GM18867 (cell line): ENCODE measurements at regions not wholly inside any gene's neighbourhood (a gene's known extent, or its start where the extent isn't known, plus 50 kb on each side); places are given as distances from the start of the nearest gene placed in this dataset.
"Not testable (repeated sequence)": the region's sequence is repeated elsewhere in the genome, so short reads cannot be mapped to it uniquely, and the experiment has no call there.

ENCODE experiments used
- ATAC-seq: cut with Tn5 transposase; IDR thresholded peaks from one replicate; pipeline ENCODE4 v1.9.1; 2021; ENCODE audit warnings: mild to moderate bottlenecking, moderate library complexity; ENCODE audit not compliant: unreplicated experiment

DNA sequence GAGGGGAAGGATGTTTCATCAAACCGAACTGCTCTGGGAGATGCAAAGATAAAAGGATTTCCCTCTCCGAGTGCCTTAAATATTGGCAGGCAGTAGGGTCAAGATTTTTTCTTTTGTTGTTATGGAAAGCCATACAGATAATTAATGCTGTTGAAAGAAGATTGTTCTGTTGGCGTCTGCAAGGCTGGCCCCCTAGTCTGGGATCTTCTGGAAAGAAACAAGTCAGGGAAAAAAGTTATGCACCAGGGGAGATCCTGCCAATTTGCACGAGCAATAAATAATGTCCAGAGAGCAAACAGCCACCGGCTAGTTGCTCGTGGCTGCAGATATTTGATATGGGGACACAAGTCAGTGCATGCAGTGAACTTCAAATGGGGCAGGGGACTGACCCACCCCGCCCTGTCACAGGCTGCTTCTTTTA is 202.1 kb upstream of the MYL2 start:
- no peak for ATAC-seq

DNA sequence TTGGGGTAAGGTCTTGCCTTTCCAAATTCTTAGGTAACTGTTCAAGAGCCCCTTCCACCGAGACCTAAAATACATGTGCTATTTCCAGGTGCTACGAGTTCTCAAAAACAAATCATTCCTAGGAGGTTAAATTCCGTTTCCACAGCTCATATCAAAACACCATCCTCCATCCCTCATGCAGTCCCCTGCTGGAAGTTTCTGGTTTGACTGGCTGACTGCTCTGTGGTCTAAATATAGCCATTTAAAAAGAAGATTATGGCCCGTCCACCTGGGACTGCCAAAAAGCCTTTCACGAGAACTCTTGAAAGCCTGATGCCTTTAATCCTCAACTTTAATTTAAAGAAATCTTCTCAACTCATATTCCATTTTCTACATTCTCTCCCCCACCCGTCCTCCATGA is 201.5 kb upstream of the MYL2 start:
- ATAC-seq, result no peak

DNA sequence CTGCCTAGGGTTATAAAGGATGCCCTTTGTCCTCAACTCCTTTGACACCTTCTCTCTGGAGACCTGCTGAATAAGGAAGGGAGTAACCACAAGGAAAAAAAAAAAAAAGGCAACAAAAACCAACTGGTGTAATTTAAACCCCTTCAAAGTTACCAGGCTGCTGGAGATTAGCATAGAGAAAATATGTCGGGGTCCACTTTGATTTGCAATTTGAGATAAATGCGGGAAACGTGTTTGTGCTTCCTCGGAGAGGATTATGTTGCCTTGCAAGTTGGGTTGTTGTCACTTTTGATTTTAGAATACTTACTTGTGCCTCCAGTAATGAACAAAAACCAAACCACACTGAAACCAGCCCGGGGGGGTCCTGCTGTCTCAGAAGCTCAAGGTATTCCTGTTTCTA is 200.2 kb upstream of the MYL2 start:
- no peak for ATAC-seq

DNA sequence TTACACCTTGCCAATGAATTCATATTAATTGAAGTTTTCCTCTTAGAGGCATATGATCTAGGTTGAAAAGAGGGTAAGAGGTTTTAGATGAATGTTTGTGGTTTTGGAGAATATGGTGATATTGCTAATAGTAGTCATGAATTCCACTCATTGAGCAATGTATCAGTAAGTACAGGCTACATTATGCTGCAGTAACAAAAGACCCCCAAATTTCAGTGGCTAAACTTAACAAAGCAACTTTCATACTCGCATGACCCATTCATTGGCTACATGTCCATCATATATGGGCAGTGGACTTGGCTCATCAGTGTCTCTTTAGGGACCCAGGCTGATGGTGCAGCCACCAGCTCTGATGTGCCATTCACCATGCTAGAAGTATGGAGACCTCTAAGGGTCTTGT is 196.6 kb upstream of the MYL2 start:
- ATAC-seq, result no peak

DNA sequence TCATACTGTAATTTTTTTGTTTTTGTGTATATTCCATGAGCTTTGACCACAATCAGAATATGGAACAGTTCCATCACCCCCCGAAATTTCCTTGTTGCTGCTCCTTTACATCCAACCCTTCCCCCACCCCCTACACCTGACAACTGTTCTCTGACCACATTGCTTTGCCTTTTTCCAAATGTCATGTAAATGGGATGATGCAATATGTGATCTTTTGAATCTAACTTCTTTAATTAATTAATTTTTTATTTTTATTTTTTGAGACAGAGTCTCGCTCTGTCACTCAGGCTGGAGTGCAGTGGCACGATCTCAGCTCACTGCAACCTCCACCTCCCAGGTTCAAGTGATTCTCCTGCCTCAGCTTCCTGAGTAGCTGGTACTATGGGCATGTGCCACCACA is 192.9 kb upstream of the MYL2 start:
- not testable (repeated sequence) for ATAC-seq

DNA sequence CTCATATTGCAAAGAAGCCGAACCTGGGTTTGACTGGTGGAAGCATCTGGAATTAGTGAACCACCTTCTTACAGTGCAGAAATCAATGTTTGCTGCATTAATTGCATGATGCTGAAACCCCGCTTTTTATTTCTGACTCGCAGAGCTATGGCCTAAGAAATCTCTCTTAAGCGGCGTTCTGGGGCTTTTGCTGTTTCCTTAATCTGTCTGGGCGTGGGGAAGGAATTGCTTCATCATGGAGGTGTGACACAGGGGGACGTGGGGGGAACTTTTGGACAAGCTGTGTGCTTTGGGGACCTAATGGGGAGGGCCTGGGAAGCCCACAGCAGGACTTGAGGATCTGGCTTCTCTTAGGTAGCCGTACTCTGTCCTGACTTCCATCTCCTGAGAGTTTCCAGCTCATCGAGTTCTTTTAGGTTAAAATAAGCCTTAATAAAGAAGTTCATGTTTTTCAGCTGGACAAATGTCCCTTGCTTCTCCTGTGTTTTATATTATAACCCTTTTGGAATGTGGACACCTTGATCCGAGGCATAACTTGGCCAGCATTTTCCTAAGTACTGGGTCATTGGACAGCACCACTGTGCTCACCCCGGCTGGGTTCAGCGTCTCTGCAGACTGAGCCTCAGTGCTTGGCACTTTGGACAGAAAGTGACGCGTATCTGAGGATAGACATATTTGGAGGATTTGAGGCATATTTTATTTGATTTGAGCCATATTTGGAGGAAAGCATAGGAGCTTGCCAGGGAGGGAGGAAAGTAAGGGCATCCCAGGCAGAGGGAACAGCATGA is 192.1 kb upstream of the MYL2 start:
- no peak for ATAC-seq

DNA sequence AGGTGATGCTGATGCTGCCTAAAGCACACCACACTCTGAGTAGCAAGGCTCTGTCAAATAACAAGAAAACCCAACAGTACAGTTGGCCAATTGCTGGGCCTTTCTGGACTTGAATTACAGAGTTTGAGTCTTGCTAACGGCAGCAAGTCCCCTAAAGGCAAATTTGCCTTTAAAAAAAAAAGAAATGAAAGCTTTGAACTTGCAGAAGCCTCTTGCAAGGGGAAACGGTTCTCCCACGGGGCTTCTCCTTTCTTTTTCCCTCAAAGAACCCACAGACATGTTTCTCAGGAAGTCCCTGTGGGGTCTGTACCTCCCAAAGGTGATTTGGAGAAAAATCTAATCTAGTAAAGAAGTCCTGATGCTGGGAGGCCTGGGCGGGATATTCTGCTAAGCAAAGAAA is 191.3 kb upstream of the MYL2 start:
- ATAC-seq, result no peak

DNA sequence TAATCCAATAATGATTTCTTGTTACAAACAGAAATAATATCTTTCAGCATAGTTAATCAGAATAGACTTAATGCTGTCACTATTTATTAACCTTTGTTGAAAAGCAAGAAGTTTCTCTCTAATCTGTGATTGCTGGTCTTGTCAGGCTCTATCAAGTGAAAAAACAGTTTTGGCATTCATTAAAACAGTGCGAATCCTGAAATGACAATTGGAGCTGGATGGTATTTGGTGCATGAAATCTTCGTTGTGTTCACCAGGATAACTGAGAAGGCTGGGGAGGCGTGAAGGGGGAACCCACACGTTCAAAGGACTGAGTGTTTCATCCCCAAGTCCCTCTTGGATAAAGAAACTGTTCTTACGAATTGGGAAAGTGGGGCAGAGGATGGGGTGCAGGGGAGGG is 190.2 kb upstream of the MYL2 start:
- ATAC-seq, result no peak

DNA sequence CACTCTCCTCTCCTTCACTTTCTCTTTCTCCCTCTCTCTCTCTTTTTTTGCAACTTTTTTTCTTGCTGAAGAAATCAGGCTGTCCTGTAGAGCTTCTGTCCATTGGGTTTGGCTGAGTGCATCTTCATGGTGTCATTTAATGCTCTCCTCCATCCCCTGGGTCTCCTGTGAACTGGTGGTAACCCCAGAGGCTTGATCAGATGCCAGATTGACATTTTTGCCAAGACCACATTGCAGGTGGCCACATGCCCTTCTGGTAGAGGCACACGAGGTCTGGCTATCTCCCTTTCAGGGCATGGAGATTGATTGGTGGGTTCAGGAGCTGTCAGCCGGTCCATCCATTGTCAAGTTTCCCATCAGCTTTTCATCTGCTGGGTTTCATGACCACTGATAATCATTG is 188.3 kb upstream of the MYL2 start:
- ATAC-seq, result no peak

DNA sequence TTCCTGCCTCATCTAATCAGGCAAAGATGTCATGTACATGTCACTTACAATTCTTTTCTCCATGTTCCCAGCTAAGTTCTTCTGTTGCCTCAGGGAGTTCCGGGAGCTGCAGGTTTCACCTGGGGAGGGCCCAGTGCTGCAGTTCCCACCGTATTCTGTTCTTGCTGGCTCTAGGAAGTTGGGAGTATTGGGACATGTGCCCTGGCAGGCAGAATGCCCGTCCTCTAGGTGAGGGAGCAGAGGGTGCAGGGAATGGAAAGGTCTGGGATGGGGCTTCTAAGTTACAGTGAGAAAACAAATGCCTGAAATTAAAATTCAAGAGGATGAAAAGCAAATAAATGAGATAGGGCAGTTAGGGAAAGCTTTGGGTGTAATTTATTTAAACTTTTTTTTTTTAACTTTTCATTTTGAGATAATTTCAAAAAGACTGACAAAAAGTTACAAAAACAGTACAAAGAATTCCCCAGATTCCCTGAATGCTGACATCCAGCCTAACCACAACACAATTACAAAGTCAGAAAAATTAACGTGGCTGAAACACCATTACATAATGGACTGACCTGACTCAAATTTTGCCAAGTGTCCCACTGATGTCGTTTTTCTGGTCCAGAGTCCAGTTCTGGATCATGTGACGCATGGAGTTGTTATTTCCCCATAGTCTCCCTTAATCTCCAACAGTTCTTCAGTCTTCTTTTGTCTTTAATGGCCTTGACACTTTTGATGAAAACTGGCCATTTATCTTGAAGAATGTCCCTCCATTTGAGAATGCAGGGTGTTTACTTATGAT is 187.2 kb upstream of the MYL2 start:
- no peak for ATAC-seq

DNA sequence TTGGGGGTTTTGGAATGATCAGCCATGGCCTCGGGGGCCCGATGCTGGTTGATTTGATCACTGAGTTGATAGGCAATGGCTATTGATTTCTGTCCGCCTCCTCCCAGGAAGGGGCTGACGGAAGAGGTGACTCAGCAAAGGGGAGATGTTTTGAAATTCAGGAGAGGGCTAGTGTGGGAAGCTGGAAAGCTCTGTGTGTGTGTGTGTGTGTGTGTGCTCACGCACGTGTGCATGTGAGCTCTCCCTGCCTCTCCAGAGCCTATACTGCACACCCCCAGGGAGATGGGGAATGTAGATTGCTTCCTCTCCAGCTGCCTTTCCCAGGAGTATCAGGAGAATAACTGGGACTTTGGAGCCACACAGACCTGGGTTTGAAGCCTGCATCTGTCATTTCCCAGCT is 184.9 kb upstream of the MYL2 start:
- ATAC-seq, result no peak

DNA sequence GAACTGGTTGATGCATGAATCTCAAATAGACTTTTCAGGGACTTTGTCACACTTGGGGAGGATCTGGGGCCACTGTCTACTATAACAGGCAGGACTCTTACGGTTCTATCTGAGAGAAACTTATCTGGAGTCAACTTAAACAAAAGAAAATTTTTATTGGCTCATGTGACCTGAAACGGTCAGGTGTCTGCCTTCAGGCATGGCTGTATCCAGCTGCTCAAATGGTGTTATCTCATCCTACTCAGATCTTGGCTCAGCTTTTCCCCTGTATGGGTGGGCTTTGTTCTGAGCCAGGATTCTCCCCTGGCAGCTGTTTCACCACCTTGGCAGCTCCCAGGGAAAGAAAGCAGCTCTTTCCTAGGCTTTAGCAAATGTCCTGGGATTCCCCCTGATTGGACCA is 183.2 kb upstream of the MYL2 start:
- no peak for ATAC-seq

DNA sequence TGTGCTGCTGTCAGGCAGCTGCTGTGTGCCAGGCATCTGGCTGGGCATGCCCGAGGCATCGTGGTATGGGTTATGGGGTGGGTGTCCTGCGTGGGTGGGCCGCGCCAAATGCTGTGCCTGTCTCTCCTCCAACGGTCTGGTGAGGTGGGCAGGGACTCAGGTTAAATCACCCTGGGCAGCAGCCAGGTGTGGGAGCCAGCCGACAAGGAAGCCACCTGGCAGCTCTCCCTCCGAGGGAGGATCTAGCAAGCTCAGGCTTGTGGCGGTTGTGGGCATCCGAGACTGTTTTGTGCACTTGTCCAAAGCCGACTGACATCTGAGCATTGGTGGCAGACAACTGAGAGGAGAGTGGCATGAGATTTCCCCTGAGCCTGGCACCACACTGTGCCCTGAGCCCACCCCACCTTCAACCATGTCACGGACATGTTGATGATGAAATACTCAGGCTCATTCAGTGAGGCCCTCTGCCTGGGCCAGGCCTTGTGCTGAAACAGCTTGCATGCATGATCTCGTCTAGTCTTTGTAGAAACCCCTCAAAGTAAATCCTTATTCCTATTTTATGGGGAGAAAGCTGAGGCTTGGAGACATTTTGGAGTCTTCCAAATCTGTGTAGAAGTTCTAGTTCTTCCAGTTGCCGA is 181.8 kb upstream of the MYL2 start:
- no peak for ATAC-seq

DNA sequence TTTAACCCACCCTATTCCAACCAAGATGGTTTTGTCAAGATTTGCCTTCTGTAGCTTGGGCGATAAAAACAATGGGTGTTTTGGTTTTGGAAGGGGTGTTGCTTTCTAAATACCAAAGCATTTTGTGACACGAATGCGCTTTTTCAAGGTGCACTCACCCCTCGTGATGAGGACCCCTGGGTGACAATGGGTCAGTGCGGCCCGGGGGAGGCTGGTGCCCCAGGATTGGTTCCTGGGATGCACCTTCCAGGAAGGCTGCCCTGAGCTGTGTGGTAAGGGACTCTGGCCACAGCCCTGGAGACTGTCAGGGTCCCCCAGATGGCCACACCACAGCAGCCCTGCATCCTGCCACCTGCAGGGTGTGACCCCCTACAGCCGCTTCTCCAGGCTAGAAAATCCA is 180.6 kb upstream of the MYL2 start:
- ATAC-seq, result no peak

DNA sequence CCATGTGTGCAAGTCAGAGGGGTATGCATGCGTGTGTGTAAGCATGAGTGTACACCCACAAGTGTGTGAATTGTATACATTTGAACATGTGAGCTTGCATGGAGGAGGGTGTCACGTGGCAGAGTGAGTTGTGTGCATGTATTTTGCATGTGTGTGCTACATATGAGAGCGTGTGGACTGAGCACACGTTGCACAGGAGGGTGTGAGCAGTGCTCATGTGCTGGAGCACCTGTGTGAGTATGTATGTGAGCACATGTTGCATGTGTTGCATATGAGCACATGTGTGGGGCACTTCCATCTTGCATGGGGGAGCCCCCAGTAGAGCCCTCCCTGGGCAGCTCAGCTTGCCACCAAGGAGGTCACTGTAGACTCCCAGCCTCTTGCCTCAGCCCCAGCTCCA is 180.2 kb upstream of the MYL2 start:
- ATAC-seq, result no peak

DNA sequence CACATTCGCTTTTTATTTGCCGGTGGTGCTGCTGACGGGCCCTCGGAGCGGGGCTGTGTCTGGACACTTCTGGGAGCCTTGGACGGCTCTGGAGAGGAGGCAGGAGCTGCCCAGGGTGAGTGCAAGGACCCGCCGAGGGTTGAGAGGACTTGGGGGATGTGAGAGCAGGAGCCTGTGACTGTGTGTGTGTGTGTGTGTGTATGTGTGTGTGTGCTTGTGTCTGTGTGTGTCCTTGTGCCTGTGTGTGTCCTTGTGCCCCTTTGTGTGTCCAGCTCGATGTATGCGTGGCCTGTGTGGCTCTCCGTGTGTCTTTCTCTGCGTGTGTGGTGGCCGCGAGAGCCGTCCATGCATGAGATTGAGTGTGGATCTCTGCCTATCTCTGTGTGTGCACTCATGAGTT is 179.6 kb upstream of the MYL2 start:
- no peak for ATAC-seq

DNA sequence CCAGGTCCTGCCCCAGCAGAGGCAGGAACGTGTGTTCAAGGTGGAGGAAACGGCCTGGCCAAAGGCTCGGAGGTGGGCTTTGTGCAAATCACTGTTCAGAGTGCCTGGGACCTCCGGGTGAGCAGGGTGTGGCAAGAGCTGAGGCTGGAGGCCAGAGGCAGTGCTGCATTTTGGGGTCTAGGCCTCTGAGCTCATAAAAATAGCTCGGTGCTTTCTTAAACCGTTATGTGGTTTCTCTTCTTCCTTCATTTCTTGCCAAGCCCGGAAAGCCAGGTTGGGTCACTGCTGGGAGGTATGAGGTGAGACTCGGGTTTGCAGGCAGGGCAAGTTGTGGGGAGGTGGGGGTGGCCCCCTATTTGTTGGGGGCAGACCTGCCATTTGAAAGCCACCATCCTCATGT is 178.8 kb upstream of the MYL2 start:
- ATAC-seq, result no peak

DNA sequence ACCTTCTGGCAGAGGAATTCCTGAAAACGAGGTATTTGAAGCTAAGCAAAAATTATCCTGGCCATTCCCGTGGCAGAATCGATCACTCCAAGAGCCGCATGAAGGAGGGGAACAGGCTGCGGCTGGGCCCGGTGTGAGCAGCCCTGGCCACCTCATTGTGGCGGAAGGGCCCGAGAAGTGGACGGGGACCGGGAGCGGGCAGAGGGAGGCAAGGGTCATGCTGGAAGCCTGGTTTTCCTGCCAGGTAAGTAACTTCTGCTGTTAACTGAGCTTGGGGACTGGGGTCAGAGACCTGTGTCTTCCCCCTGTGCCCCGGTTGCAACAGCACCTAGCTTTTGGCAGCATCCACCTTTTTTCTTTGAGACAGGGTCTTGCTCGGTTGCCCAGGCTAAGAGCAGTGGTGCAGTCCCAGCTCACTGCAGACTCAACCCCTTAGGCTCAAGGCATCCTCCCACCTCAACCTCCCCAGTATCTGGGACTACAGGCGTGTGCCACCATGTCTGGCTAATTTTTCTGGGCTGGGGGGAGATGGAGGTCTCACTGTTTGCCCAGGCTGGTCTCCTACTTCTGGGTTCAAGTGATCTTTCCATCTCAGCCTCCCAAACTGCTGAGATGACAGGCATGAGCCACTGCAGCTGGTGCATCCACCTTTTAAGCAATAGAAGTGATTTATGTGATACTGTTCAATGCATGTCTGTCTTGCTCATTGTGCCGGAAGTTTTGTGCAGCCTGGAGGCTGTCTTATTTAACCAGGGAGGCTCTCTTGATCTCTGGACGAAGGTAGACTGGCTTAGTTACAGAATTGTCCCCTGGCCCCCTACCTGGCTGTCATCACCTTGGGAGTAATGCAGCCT is 174.0 kb upstream of the MYL2 start:
- ATAC-seq, result no peak

DNA sequence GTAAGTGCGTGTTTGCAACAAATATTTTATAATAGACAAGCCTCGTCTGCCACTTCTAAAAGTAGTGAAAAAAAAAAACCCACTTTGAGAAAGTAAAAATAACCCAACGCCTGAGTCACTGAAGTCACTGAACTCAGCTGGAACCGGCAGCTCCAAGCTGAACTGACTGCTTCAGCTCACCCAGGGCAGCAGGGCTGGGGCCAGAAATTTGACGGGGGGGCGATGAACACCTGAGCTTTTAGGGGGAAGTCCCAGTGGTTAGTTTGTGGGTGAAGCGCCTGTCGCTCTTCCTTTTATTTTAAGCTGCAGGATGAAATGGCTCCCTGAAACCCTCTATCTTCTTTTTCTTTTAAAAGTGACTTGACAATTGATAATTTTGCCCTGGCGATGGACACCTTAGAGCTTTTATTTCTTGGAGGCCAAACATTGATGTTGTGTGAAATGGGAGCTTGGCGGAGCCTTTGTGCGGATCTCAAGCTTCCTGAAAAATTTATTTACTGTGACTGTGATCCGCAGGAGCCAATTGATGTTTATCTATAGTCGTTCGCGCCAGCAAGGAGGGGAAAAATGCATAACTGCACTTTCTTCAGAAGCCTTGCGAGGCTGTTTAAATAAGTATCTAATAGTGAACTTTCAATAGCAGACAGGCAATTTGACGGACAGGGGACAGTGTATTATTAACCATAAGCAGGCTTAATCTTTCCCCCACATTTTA is 173.2 kb upstream of the MYL2 start:
- ATAC-seq, result no peak

DNA sequence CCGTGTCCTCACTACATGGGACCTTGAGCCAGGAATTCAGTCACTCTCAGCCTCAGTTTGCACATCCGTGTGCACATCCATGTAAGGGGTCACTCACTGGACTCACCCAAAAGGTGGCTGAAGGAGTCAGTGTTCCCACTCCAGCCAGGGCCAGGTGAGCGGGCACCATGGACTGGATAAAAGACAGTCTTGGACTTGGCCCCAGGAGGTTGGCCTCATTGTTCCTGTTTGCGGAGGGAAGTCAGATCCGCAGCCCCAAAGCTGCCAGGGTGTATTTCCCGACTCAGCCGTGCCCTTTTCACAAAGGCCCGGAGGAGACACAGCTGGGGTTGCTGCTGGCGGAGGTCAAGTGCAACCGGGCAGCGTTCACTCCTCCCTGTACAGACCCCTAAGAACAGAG is 170.7 kb upstream of the MYL2 start:
- no peak for ATAC-seq

DNA sequence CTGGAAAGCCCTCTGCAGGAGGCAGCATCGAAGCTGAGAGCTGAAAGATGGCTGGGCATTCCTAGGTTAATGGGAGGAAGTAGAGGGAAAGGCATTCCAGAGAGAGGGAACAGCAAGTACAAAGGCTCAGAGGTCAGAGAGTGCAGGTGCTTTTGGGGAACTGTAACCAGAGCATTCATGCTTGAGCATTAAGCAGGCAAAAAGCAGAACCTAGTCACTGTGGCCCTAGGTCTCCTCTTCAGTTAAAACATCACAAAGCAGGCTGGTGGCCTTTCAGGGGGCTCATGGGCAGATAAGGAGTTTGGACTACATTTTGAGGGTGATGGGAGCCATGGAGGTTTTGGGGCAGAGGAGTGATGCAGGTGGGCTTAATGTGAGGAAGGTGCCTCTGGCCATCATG is 169.2 kb upstream of the MYL2 start:
- no peak for ATAC-seq
